Hypothalamus (tissue), 51 donors: ENCODE measurements at regions not wholly inside any gene's neighbourhood (a gene's known extent, or its start where the extent isn't known, plus 50 kb on each side); places are given as distances from the start of the nearest gene placed in this dataset.

ENCODE experiments used
- DNase-seq, 51 donors: peaks; one replicate each; lab custom pipeline; 2025; lab: John Stamatoyannopoulos, UW

- DNase-seq = no peak
Measured at GRCh38 chr14:76551906-76552305, 176.0 kb downstream of the ESRRB start.

- no peak for DNase-seq
Measured at GRCh38 chr14:76564471-76565422, 188.8 kb downstream of the ESRRB start.

DNA sequence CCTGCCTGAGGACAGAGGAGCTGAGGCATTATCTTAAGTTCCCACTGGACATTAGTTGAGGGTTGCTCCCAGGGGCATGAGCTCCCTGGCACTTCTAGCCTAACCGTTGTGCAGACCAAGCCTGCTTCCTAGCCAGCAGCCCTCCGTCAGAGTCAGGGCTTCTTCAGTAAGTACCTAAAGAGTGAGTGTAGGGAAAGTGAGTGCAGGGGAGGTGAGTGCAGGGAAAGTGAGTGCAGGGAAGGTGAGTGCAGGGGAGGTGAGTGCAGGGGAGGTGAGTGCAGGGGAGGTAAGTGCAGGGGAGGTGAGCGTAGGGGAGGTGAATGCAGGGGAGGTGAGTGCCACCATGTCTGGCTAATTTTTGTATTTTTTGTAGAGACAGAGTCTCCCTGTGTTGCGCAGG lies 190.5 kb downstream of the ESRRB start:
- no peak for DNase-seq

GRCh38 chr14:76574416-76575095 lies 186.7 kb upstream of the VASH1 start:
- no peak for DNase-seq

GRCh38 chr14:76575108-76575507 lies 186.2 kb upstream of the VASH1 start:
- no peak for DNase-seq

DNA sequence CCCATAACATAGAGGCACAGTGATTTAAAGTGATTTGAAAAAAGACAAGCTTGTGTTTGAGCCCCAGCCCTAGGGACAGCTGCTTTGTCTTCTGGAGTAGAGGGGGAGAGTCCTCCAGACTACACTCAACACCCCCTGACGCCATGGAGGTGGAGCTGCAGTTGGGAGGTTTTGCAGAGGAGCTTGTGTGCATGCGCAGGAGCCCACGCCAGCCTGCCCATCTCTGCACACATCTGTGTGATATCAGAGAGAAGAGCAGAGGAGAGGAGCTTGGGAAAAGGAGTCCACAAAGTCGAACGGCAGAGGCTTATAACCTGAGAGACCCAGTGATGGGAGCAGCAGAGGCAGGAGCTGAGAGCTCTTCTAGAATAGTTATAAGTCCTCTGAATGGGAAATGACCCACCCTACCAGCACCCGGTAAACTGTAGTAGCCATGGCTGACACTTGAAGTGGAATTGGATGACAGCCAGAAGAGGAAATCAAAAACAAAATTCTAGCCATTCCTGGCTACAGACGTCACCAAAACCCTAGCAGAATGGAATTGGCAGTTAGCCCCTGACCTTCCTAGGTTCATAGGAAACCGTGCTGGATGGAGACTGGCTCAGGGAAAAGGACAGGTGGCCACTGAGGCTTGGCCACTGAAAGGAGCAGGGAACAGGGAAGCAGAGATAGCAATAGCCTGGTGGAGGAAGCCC lies 185.1 kb upstream of the VASH1 start:
- DNase-seq = no peak

- DNase-seq = no peak
Measured at GRCh38 chr14:76577090-76577489, 184.2 kb upstream of the VASH1 start.

GRCh38 chr14:76577837-76578236 lies 183.4 kb upstream of the VASH1 start:
- no peak for DNase-seq

GRCh38 chr14:76580399-76580798 lies 180.9 kb upstream of the VASH1 start:
- no peak for DNase-seq

DNA sequence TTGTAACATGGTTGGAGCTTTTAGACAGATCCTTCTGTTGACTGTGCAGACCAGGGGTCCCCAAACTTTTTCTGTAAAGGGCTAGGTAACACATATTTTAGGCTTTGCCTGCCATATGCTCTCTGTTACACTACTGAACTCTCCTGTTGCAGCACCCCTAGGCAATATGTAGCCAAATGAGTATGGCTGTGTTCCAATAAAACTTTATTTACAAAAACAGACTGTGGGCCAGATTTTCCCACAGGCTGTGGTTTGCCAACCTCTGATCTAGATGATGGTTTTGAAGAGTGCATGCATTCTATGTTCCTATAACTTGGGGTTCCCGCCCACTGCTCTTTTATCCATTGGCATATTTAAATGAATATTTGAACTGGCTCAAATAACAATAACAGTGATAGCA lies 180.3 kb upstream of the VASH1 start:
- no peak for DNase-seq

DNA sequence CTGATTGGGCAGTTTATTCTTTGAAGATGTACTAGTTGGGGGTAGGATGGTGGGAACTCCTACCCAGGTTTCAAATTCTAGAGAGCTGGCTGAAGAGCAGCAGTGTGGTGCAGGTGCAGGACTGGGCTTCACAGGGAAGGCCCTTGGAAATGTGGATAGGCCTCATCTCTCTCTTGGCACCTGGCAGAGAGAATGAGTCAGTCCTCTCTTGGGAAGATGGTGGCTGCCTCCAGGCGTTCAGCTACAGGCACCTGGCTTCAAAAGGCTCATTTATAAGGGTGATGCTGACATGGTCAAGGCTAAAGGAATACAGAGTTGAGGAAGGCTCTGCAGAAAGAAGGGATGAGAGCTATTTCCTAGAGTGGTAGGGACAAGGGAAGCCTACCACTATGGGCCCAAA lies 179.7 kb upstream of the VASH1 start:
- no peak for DNase-seq

GRCh38 chr14:76582447-76582846 lies 178.8 kb upstream of the VASH1 start:
- no peak for DNase-seq

GRCh38 chr14:76583174-76583573 lies 178.1 kb upstream of the VASH1 start:
- DNase-seq = no peak

DNA sequence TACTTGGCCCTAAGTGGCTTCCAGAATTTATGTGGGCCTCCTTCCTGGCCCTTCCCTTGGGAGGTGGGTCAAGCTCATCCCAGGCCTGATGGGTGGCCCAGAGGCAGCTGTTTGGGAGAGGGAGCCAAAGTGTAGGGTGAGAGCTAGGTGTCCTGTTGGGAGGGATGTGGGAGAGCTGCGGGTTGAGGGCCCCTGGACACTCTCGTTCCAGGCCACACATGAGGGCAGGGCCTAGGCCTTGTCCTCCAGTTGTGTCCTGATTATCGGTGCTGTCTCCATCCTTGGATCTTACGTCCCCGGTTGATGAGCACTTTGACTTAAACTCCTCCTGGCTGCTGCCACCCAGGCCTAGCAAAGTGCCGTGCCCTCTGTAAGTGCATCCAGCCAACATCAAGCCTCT lies 177.5 kb upstream of the VASH1 start:
- no peak for DNase-seq

DNA sequence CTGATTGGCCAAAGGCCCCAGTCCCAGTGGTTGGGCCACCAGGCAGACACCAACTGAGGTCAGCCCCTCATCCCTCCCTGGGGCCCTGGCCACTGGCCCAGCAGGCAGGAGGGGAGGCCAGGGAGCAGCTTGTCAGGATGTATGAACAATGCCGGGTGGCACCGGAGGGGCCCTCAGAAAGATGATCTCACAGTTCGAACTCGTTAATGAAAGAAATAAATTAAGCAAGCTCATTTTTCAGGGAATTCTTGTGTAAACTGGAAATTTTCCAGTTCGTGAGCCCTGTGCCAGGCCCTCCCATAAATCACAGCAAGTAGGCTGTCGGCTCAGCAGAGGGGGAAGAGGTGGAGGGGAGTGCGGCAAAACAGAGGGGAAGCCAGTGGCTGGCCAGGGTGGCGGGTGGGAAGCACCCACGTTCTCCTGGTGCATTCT lies 177.0 kb upstream of the VASH1 start:
- DNase-seq = peak in 2 of 51 donors; percentile 7 to 29

DNA sequence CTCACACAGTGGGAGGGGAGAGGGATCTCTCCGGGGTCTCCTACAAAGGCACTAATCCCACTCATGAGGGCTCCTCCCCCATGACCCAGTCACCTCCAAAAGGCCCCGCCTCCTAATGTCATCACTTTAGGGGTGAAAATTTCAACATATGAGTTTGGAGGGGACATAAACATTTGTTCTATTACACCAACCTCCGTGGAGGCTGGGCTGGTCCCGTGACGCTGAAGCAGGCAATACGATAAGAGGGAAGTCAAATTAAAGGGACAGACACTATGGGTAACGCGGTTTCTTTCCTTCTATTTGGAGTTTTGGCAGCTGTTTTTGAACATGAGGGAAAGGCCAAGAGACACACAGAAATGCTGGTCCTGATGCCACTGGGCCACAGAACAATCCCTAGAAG lies 175.7 kb upstream of the VASH1 start:
- no peak for DNase-seq

- DNase-seq = no peak
Measured at GRCh38 chr14:76589246-76589645, 172.0 kb upstream of the VASH1 start.

GRCh38 chr14:76591266-76591665 lies 170.0 kb upstream of the VASH1 start:
- DNase-seq = peak in 24 of 51 donors; percentile 2 to 45 (median 12)

GRCh38 chr14:76595266-76595665 lies 166.0 kb upstream of the VASH1 start:
- no peak for DNase-seq

DNA sequence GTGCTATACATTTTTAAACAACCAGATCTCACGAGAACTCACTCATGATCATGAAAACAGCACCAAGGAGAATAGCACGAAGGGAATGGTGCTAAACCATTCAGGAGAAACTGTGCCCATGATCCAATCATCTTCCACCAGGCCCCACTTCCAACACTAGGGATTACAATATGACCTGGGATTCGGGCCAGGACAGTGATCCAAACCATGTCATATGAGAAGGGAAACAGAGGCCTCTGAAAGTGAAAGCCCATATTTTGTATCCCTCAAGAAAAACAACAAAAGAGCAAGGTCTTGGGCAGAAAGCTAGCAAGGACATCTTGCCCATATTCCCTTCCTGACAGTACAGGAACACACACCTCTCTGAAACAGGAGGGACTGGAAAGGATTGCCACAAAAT lies 163.9 kb upstream of the VASH1 start:
- DNase-seq = no peak

- DNase-seq = no peak
Measured at GRCh38 chr14:76599141-76599540, 162.1 kb upstream of the VASH1 start.
